Fibroblast of gingiva (primary cell): ENCODE measurements at regions not wholly inside any gene's neighbourhood (a gene's known extent, or its start where the extent isn't known, plus 50 kb on each side); places are given as distances from the start of the nearest gene placed in this dataset.

Source experiments
- DNase-seq: peaks from one replicate; pipeline ENCODE4 v3.0.0-alpha.2; 2011; ENCODE audit warnings: low read depth

- no peak for DNase-seq
These were observed 50.6 kb upstream of the TMEM244 start for GRCh38 chr6:129911732-129912131.
